Fibroblast of lung (primary cell): ENCODE measurements at regions not wholly inside any gene's neighbourhood (a gene's known extent, or its start where the extent isn't known, plus 50 kb on each side); places are given as distances from the start of the nearest gene placed in this dataset.

ENCODE experiments used
- CTCF ChIP-seq, 2 donors: IDR thresholded peaks in 1 of 2; conservative IDR thresholded peaks in 1 of 2; 1 replicate in 1 of 2; 2 replicates in 1 of 2; pipeline ENCODE4 v1.5.1; 2011 to 2012; ENCODE audit warnings: low read length in 2 of 2, control low read depth in 1 of 2, inconsistent platforms in 1 of 2, low read depth in 1 of 2, mild to moderate bottlenecking in 1 of 2
- EZH2 ChIP-seq: IDR thresholded peaks from 2 replicates; pipeline ENCODE4 v1.5.1; 2012; ENCODE audit warnings: low read length, control low read depth, mild to moderate bottlenecking; ENCODE audit errors: missing control alignments

- TF ChIP-seq CTCF (conservative IDR thresholded peaks at IDR 0.05 in 1 of 2, IDR thresholded peaks at IDR 0.05 in 1 of 2; ENCODE audit: low read depth in 1 of 2, low read length in 2 of 2), result no peak
- no peak for TF ChIP-seq EZH2
Observed at GRCh38 chr7:71015252-71015900, 116.6 kb upstream of the GALNT17 start.
